ENCODE measurements at regions not wholly inside any gene's neighbourhood (a gene's known extent, or its start where the extent isn't known, plus 50 kb on each side); places are given as distances from the start of the nearest gene placed in this dataset.

DNA sequence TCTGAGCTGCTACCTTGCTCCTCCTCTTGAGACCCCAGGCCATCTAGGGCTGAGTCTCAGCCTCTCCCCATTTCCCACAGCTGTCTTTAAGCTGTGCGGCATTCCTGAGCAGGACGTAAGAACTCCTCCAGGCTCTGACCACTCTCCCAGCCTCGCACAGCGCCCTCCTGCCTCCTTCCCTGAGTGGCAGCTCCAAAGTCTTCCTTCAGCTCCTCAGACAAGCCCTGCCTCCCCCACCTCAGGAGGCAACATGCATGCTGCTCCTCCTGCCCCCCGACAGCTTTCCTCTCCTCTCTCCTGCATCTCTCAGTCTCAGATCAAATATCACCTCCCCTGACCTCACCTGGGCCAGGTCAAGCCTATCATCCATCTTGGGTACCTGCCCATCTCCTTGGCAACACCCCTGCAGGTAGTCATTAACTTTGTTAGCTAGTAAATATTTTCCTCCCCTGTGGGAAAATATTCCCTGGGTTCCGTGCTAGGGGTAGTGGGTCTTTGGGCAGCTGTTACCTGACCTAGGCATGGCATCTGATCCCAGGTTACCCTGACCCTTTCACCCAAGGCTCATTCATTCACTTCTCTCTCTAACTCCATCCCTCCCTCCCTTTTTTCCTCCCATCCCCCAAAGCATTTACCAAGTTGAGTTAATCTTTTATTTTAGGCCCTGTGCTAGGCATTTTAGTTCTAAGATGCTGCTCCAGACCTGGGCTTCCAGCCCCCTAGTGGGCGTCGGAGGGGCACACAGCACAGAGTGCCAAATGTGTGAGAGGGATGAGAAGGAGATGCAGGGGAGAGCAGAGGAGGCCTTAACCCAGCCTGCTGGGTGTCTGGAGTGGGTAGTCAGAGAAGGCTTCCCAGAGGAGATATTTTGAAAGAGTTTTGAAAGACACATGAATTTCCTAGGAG, 419.9 kb downstream of the PTPRU start:
- TF ChIP-seq, protein P1, sequence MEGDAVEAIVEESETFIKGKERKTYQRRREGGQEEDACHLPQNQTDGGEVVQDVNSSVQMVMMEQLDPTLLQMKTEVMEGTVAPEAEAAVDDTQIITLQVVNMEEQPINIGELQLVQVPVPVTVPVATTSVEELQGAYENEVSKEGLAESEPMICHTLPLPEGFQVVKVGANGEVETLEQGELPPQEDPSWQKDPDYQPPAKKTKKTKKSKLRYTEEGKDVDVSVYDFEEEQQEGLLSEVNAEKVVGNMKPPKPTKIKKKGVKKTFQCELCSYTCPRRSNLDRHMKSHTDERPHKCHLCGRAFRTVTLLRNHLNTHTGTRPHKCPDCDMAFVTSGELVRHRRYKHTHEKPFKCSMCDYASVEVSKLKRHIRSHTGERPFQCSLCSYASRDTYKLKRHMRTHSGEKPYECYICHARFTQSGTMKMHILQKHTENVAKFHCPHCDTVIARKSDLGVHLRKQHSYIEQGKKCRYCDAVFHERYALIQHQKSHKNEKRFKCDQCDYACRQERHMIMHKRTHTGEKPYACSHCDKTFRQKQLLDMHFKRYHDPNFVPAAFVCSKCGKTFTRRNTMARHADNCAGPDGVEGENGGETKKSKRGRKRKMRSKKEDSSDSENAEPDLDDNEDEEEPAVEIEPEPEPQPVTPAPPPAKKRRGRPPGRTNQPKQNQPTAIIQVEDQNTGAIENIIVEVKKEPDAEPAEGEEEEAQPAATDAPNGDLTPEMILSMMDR (conservative IDR thresholded peaks at IDR 0.05; ENCODE audit: low read length): peak; percentile 41; the same call in 1 of the 2 replicates
- TF ChIP-seq EZH2phosphoT487 (IDR thresholded peaks at IDR 0.05; ENCODE audit: borderline replicate concordance): no peak
